GM20000 (cell line): ENCODE measurements at regions not wholly inside any gene's neighbourhood (a gene's known extent, or its start where the extent isn't known, plus 50 kb on each side); places are given as distances from the start of the nearest gene placed in this dataset.

Experiments used
- DNase-seq: peaks from one replicate; pipeline ENCODE4 v3.0.0; 2012; ENCODE audit warnings: low spot score
- CTCF ChIP-seq: IDR thresholded peaks from 2 replicates; pipeline ENCODE4 v1.5.1; 2012; ENCODE audit warnings: mild to moderate bottlenecking, control low read depth; ENCODE audit errors: extremely low read depth, missing control alignments

- TF ChIP-seq CTCF: no peak
- no peak for DNase-seq
These were observed 390.3 kb upstream of the AGTR1 start for GRCh38 chr3:148307443-148307843.

GRCh38 chr3:148309390-148310035, 388.2 kb upstream of the AGTR1 start:
- DNase-seq: peak; percentile 20
- peak; percentile 64 for TF ChIP-seq CTCF

- no peak for DNase-seq
- TF ChIP-seq CTCF: no peak
These were observed 381.9 kb upstream of the AGTR1 start for GRCh38 chr3:148315756-148316155.

GRCh38 chr3:148318240-148318639, 379.5 kb upstream of the AGTR1 start:
- no peak for TF ChIP-seq CTCF
- no peak for DNase-seq

GRCh38 chr3:148319161-148319915, 378.4 kb upstream of the AGTR1 start:
- peak; percentile 16 for DNase-seq
- no peak for TF ChIP-seq CTCF

- no peak for TF ChIP-seq CTCF
- no peak for DNase-seq
These were observed 377.7 kb upstream of the AGTR1 start for GRCh38 chr3:148319960-148320359.

- DNase-seq: no peak
- no peak for TF ChIP-seq CTCF
These were observed 368.0 kb upstream of the AGTR1 start for GRCh38 chr3:148329481-148330235.
